ENCODE measurements at regions not wholly inside any gene's neighbourhood (a gene's known extent, or its start where the extent isn't known, plus 50 kb on each side); places are given as distances from the start of the nearest gene placed in this dataset.
"Not testable (repeated sequence)": the region's sequence is repeated elsewhere in the genome, so short reads cannot be mapped to it uniquely, and the experiment has no call there.

- DNase-seq (ENCODE audit: low read depth, low spot score): no peak
These were observed 186.8 kb upstream of the RND3 start for GRCh38 chr2:150674283-150674682.

GRCh38 chr2:150672311-150672710, 184.8 kb upstream of the RND3 start:
- DNase-seq (ENCODE audit: low read depth, low spot score): no peak

GRCh38 chr2:150669492-150669891, 182.0 kb upstream of the RND3 start:
- DNase-seq (ENCODE audit: low read depth, low spot score): no peak

- not testable (repeated sequence) for DNase-seq (ENCODE audit: low read depth, low spot score)
These were observed 179.6 kb upstream of the RND3 start for GRCh38 chr2:150667039-150667438.

GRCh38 chr2:150663143-150663542, 175.7 kb upstream of the RND3 start:
- no peak for DNase-seq (ENCODE audit: low read depth, low spot score)

GRCh38 chr2:150656002-150656401, 168.5 kb upstream of the RND3 start:
- no peak for DNase-seq (ENCODE audit: low read depth, low spot score)

- DNase-seq (ENCODE audit: low read depth, low spot score): no peak
These were observed 165.9 kb upstream of the RND3 start for GRCh38 chr2:150653351-150653750.

- no peak for DNase-seq (ENCODE audit: low read depth, low spot score)
These were observed 160.5 kb upstream of the RND3 start for GRCh38 chr2:150647943-150648342.

GRCh38 chr2:150646746-150647145, 159.3 kb upstream of the RND3 start:
- DNase-seq (ENCODE audit: low read depth, low spot score): no peak

GRCh38 chr2:150644298-150645067, 157.0 kb upstream of the RND3 start:
- DNase-seq (ENCODE audit: low read depth, low spot score): no peak

- DNase-seq (ENCODE audit: low read depth, low spot score): no peak
These were observed 155.8 kb upstream of the RND3 start for GRCh38 chr2:150643114-150643725.

GRCh38 chr2:150640039-150640438, 152.6 kb upstream of the RND3 start:
- DNase-seq (ENCODE audit: low read depth, low spot score): no peak

- DNase-seq (ENCODE audit: low read depth, low spot score): no peak
These were observed 151.9 kb upstream of the RND3 start for GRCh38 chr2:150639383-150639782.

GRCh38 chr2:150631236-150631821, 143.9 kb upstream of the RND3 start:
- DNase-seq (ENCODE audit: low read depth, low spot score): no peak

GRCh38 chr2:150630587-150631235, 143.2 kb upstream of the RND3 start:
- DNase-seq (ENCODE audit: low read depth, low spot score): no peak

GRCh38 chr2:150627526-150627925, 140.1 kb upstream of the RND3 start:
- no peak for DNase-seq (ENCODE audit: low read depth, low spot score)

GRCh38 chr2:150626934-150627411, 139.5 kb upstream of the RND3 start:
- no peak for DNase-seq (ENCODE audit: low read depth, low spot score)

- no peak for DNase-seq (ENCODE audit: low read depth, low spot score)
These were observed 138.3 kb upstream of the RND3 start for GRCh38 chr2:150625741-150626140.

GRCh38 chr2:150625303-150625702, 137.8 kb upstream of the RND3 start:
- DNase-seq (ENCODE audit: low read depth, low spot score): no peak

GRCh38 chr2:150624001-150624401, 136.5 kb upstream of the RND3 start:
- no peak for DNase-seq (ENCODE audit: low read depth, low spot score)

- DNase-seq (ENCODE audit: low read depth, low spot score): no peak
These were observed 134.2 kb upstream of the RND3 start for GRCh38 chr2:150621526-150622213.

- DNase-seq (ENCODE audit: low read depth, low spot score): no peak
These were observed 133.4 kb upstream of the RND3 start for GRCh38 chr2:150620855-150621254.
